ENCODE measurements at regions not wholly inside any gene's neighbourhood (a gene's known extent, or its start where the extent isn't known, plus 50 kb on each side); places are given as distances from the start of the nearest gene placed in this dataset.

- TF ChIP-seq POLR2A (IDR thresholded peaks at IDR 0.05; ENCODE audit: low read depth, low read length) (no peak), POLR2AphosphoS5 (IDR thresholded peaks at IDR 0.05; ENCODE audit: low read depth, low read length) (no peak)
Measured at GRCh38 chr3:18641916-18642315, 216.8 kb upstream of the SATB1 start.

Data from GM12892 (cell line).